MM.1S (cell line): ENCODE measurements at regions not wholly inside any gene's neighbourhood (a gene's known extent, or its start where the extent isn't known, plus 50 kb on each side); places are given as distances from the start of the nearest gene placed in this dataset.

Source experiments
- DNase-seq: peaks from one replicate; pipeline ENCODE4 v3.0.0-alpha.2; 2015
- H2AFZ ChIP-seq: fragments of 300-600 bp; sonication (generic); 2 replicates; pipeline ENCODE4 v1.6.0; 2016; ENCODE audit warnings: antibody characterized with exemption, low read length
- H3F3A ChIP-seq: fragments of 300-600 bp; sonication (generic); 2 replicates; pipeline ENCODE4 v1.6.1; 2016; ENCODE audit warnings: mild to moderate bottlenecking, antibody characterized with exemption, low read length, moderate library complexity, mixed read lengths; ENCODE audit not compliant: insufficient read depth
- H3K27ac ChIP-seq: fragments of 300-600 bp; sonication (generic); 2 replicates; pipeline ENCODE4 v1.5.1; 2016; ENCODE audit warnings: mild to moderate bottlenecking, low read length
- H3K27me3 ChIP-seq: fragments of 300-600 bp; sonication (generic); replicated peaks from 2 replicates; pipeline ENCODE4 v1.6.0; 2016; ENCODE audit warnings: low read length; ENCODE audit not compliant: insufficient read depth
- H3K36me3 ChIP-seq: fragments of 300-600 bp; sonication (generic); replicated peaks from 2 replicates; pipeline ENCODE4 v1.6.1; 2016; ENCODE audit warnings: mild to moderate bottlenecking, low read length, mixed read lengths; ENCODE audit not compliant: insufficient read depth
- H3K4me1 ChIP-seq: fragments of 300-600 bp; sonication (generic); 2 replicates; pipeline ENCODE4 v1.6.1; 2016; ENCODE audit warnings: low read length, mixed read lengths
- H3K4me2 ChIP-seq: fragments of 300-600 bp; sonication (generic); 2 replicates; pipeline ENCODE4 v1.6.0; 2016; ENCODE audit warnings: low read depth, low read length
- H3K4me3 ChIP-seq: fragments of 300-600 bp; sonication (generic); 2 replicates; pipeline ENCODE4 v1.5.1; 2016; ENCODE audit warnings: low read length, mixed read lengths
- H3K79me2 ChIP-seq: fragments of 300-600 bp; sonication (generic); 2 replicates; pipeline ENCODE4 v1.6.1; 2016; ENCODE audit warnings: mixed run types, low read length, mixed read lengths
- H3K9ac ChIP-seq: fragments of 300-600 bp; sonication (generic); 2 replicates; pipeline ENCODE4 v1.6.1; 2016; ENCODE audit warnings: low read length, mixed read lengths
- H3K9me2 ChIP-seq: fragments of 300-600 bp; sonication (generic); replicated peaks from 2 replicates; pipeline ENCODE4 v1.6.1; 2016; ENCODE audit warnings: mild to moderate bottlenecking, low read length, mixed read lengths; ENCODE audit not compliant: insufficient read depth
- H3K9me3 ChIP-seq: fragments of 300-600 bp; sonication (generic); replicated peaks from 2 replicates; pipeline ENCODE4 v1.6.1; 2016; ENCODE audit warnings: mild to moderate bottlenecking, low read length, mixed read lengths; ENCODE audit not compliant: insufficient read depth
- H4K20me1 ChIP-seq: fragments of 300-600 bp; sonication (generic); 2 replicates; pipeline ENCODE4 v1.6.1; 2016; ENCODE audit warnings: mild to moderate bottlenecking, low read length, moderate library complexity, mixed read lengths; ENCODE audit not compliant: insufficient read depth
- CTCF ChIP-seq: fragments of 300-600 bp; sonication (generic); IDR thresholded peaks from 2 replicates; pipeline ENCODE4 v1.5.1; 2016; ENCODE audit warnings: antibody characterized with exemption, low read length, mixed read lengths
- EZH2 ChIP-seq: fragments of 300-600 bp; sonication (generic); optimal IDR thresholded peaks from 2 replicates; pipeline ENCODE3; 2017; ENCODE audit warnings: low read depth, mild to moderate bottlenecking, antibody characterized with exemption, low read length, mixed read lengths
- EZH2phosphoT487 ChIP-seq: fragments of 300-600 bp; sonication (generic); IDR thresholded peaks from 2 replicates; pipeline ENCODE4 v1.6.1; 2018; ENCODE audit warnings: antibody characterized with exemption, low read length

DNA sequence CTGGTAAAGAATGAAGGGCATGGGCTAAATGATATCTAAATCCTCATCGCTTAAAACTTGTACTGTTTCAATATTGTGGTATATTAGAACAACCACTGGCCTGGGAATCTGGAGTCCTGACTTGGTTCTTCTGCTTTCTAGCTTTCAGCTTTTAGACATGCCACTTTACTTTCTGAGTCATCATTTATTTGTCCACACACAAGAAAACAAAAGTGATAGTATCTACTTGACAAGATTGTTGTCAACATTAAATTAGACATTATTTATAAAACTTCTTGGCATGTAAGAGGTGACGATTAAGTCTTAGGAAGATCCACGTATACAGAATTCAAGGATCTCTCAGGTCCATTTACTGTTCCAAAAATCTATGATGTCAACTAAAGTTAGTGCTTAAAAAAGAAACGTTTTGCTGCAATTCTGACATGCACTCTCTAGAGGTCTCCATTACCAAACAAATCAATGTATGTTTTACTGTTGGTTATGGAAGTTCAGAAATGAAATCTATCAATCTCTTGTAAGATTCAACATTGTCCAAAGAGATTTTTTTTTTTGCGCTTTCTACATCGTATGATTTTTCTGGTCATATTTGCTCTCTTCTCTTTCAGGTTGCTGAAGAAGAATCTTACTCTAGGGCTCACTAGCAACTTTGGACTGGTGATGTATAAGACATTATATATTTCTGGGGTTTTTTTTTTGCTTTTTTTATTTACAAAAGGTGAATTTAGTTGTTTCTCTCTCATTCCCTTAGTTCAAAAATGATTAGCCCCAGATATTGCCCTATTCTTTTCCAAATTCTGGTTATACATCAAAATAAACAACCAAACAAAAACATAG, 53.6 kb upstream of the DYNC1I1 start:
- H3K4me3 ChIP-seq = peak overlapping the region; percentile 42
- peak overlapping the region; percentile 82 for H2AFZ ChIP-seq
- no peaks in the 10 kb centered on the region for H4K20me1 ChIP-seq
- H3K4me2 ChIP-seq = peak overlapping the region; percentile 65
- no peaks in the 10 kb centered on the region for H3K9me2 ChIP-seq
- no peaks in the 10 kb centered on the region for H3K27me3 ChIP-seq
- H3K36me3 ChIP-seq = no peaks in the 10 kb centered on the region
- peak; percentile 58 for DNase-seq
- no peaks in the 10 kb centered on the region for H3K9me3 ChIP-seq
- TF ChIP-seq CTCF = peak; percentile 64
- no peak for TF ChIP-seq EZH2phosphoT487
- H3K9ac ChIP-seq = peak overlapping the region; percentile 26; the same call in 1 of the 2 replicates
- H3K4me1 ChIP-seq = peaks cover 22% of the 10 kb centered on the region
- no peaks in the 10 kb centered on the region for H3K79me2 ChIP-seq
- H3K27ac ChIP-seq = peak overlapping the region; percentile 27; the same call in 1 of the 2 replicates
- H3F3A ChIP-seq = peaks cover 4% of the 10 kb centered on the region

DNA sequence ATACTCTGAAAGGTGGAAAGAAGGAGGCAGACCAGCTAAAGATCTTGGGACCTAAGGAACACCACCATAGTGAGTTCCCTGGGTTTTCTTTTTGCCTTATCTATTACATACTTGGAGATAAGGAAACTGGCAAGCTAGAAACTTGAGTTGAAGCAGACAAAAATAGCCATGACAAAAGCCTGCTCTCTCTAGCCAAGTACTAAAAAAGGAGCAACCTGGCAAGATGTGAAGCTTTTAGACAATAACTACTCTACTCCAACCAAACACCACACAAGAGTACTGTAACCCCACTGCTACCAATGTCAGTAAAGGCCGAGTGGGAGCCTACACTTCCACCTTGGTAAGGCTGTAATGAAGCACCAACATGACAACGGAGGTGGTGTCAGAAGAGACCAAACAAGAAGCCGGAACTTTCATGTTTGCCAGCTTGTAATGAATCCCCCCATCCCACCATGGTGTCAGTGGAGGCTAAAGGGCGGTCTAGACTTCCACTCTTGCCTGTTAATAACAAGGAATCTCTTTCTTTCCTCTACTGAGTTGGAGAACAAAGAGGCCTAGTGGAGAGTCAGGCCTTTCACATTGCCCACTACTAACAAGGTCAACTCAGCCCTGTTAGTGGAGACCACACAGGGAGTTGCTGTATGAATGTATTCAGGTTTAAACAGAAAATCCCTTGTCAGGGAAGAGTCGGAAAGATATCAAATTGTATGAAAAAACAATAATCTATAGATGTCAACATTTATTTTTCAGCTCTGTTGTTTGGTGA, 55.8 kb upstream of the DYNC1I1 start:
- Histone ChIP-seq H3K27ac (peak overlapping the region; percentile 15; the same call in 1 of the 2 replicates), H3K79me2 (no peaks in the 10 kb centered on the region), H3K4me2 (peak overlapping the region; percentile 3; the same call in 1 of the 2 replicates), H3K9me3 (no peaks in the 10 kb centered on the region), H4K20me1 (no peaks in the 10 kb centered on the region), H3K27me3 (no peaks in the 10 kb centered on the region), H3K9ac (no peak overlapping the region), H3F3A (peaks cover 4% of the 10 kb centered on the region), H3K4me1 (peaks cover 22% of the 10 kb centered on the region), H2AFZ (peak overlapping the region; percentile 16; the same call in 1 of the 2 replicates), H3K36me3 (no peaks in the 10 kb centered on the region), H3K9me2 (no peaks in the 10 kb centered on the region), H3K4me3 (no peak overlapping the region)
- DNase-seq = no peak
- TF ChIP-seq EZH2phosphoT487 (no peak), EZH2 (no peak), CTCF (no peak)

DNA sequence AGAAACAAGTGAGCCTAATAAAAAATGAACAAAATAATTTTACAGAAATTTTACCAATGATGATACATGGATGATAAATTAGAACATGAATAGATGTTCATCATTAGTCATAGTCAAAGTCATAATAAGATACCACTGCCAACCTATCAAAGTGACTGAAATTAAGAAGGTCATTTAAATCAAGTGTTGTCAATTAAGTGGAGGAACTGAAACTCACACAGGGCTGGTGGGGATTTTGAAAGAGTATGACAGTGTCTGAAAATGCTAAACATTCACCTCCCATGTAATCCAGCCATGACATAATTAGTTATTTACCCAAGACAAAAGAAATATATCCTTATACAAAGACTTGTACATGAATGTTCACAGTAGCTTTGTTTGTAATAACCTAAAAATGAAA, 57.1 kb upstream of the DYNC1I1 start:
- H3K36me3 ChIP-seq = no peaks in the 10 kb centered on the region
- H3F3A ChIP-seq = peaks cover 4% of the 10 kb centered on the region
- H3K9ac ChIP-seq = no peak overlapping the region
- H3K4me1 ChIP-seq = peaks cover 33% of the 10 kb centered on the region
- TF ChIP-seq EZH2 = no peak
- no peak for TF ChIP-seq CTCF
- TF ChIP-seq EZH2phosphoT487 = no peak
- H3K9me2 ChIP-seq = no peaks in the 10 kb centered on the region
- H3K27ac ChIP-seq = no peak overlapping the region
- no peaks in the 10 kb centered on the region for H4K20me1 ChIP-seq
- H3K9me3 ChIP-seq = no peaks in the 10 kb centered on the region
- peak; percentile 21 for DNase-seq
- no peaks in the 10 kb centered on the region for H3K27me3 ChIP-seq
- no peak overlapping the region for H2AFZ ChIP-seq
- H3K4me3 ChIP-seq = no peak overlapping the region
- H3K4me2 ChIP-seq = no peak overlapping the region
- no peaks in the 10 kb centered on the region for H3K79me2 ChIP-seq
